ENCODE measurements at regions not wholly inside any gene's neighbourhood (a gene's known extent, or its start where the extent isn't known, plus 50 kb on each side); places are given as distances from the start of the nearest gene placed in this dataset.
A peak's percentile ranks its signal among the peaks of the same experiment; 100 is the strongest.
"Not testable (repeated sequence)": the region's sequence is repeated elsewhere in the genome, so short reads cannot be mapped to it uniquely, and the experiment has no call there.

DNA sequence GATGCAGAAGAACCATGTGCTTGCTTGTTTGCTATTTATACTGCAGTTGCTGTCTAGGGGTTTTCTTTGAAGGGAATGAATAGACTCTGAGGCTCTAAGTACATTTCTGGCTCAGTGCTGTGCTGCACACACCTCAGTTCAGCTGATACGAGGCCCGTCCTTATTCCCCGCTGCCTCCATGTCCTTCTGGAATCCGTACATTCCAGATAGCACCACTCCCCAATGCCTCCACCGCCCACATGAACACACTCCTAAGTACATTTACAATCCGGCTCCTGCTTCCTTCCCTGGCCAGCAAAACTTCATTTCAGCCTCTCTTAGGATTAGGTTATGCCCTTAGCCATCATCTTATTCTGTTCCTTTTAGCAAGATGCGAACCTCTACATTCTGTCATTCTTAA is 57.1 kb downstream of the KCNC4 start:
- Histone ChIP-seq H3K27me3 (ENCODE audit: control insufficient read depth, insufficient read depth, low read length, poor library complexity, severe bottlenecking) (no peaks in the 10 kb centered on the region), H3K4me1 (ENCODE audit: control insufficient read depth, insufficient read depth, low read length) (no peaks in the 10 kb centered on the region), H3K36me3 (ENCODE audit: control insufficient read depth, insufficient read depth, low read length) (no peaks in the 10 kb centered on the region), H3K27ac (ENCODE audit: low read depth, low read length) (no peak overlapping the region), H3K4me3 (ENCODE audit: low read length) (no peak overlapping the region), H3K9me3 (ENCODE audit: control insufficient read depth, low read length) (no peaks in the 10 kb centered on the region), H3K9ac (ENCODE audit: extremely low read depth, low read length, poor library complexity, severe bottlenecking) (no peak overlapping the region)
- no peaks in the 10 kb centered on the region for H3K9me3 Mint-ChIP-seq
- TF ChIP-seq CTCF (conservative IDR thresholded peaks at IDR 0.05): no peak
- no peaks in the 10 kb centered on the region for H3K36me3 Mint-ChIP-seq (ENCODE audit: low read depth)
- H3K27me3 Mint-ChIP-seq (ENCODE audit: insufficient read depth): peaks cover 17% of the 10 kb centered on the region
- no peak overlapping the region for H3K27ac Mint-ChIP-seq
- no peak for DNase-seq
- H3K4me1 Mint-ChIP-seq: no peaks in the 10 kb centered on the region
- H3K4me3 Mint-ChIP-seq: no peak overlapping the region
- WGBS, 2 experiments (ENCODE audit: insufficient coverage in 1 of 2, insufficient read length in 1 of 2): 90 to 94% methylated on average over 7 of the region's 7 CpGs

GRCh38 chr1:110272045-110272444 is 61.9 kb downstream of the KCNC4 start:
- H3K27me3 Mint-ChIP-seq (ENCODE audit: insufficient read depth): peaks cover 12% of the 10 kb centered on the region
- DNase-seq: no peak

GRCh38 chr1:110273832-110274231 is 63.7 kb downstream of the KCNC4 start:
- not testable (repeated sequence) for DNase-seq; H3K27ac Mint-ChIP-seq; H3K4me1 Mint-ChIP-seq; H3K4me1 ChIP-seq (ENCODE audit: control insufficient read depth, insufficient read depth, low read length); H3K36me3 Mint-ChIP-seq (ENCODE audit: low read depth); H3K27ac ChIP-seq (ENCODE audit: low read depth, low read length); H3K9me3 Mint-ChIP-seq; H3K4me3 ChIP-seq (ENCODE audit: low read length); H3K9me3 ChIP-seq (ENCODE audit: control insufficient read depth, low read length); H3K36me3 ChIP-seq (ENCODE audit: control insufficient read depth, insufficient read depth, low read length); H3K27me3 ChIP-seq (ENCODE audit: control insufficient read depth, insufficient read depth, low read length, poor library complexity, severe bottlenecking); H3K9ac ChIP-seq (ENCODE audit: extremely low read depth, low read length, poor library complexity, severe bottlenecking); H3K4me3 Mint-ChIP-seq
- H3K27me3 Mint-ChIP-seq (ENCODE audit: insufficient read depth): peaks cover 16% of the 10 kb centered on the region
- 85 to 100% methylated on average over 1 to 2 of the region's 2 CpGs for WGBS, 2 experiments (ENCODE audit: insufficient coverage in 1 of 2, insufficient read length in 1 of 2)

More at GRCh38 chr1:110272045-110272444, 61.9 kb downstream of the KCNC4 start:
- Mint-ChIP-seq H3K4me1 (no peaks in the 10 kb centered on the region), H3K36me3 (ENCODE audit: low read depth) (no peaks in the 10 kb centered on the region), H3K9me3 (no peaks in the 10 kb centered on the region), H3K27ac (no peak overlapping the region), H3K4me3 (no peak overlapping the region)
- Histone ChIP-seq H3K27ac (ENCODE audit: low read depth, low read length) (no peak overlapping the region), H3K36me3 (ENCODE audit: control insufficient read depth, insufficient read depth, low read length) (no peaks in the 10 kb centered on the region), H3K9ac (ENCODE audit: extremely low read depth, low read length, poor library complexity, severe bottlenecking) (no peak overlapping the region), H3K4me3 (ENCODE audit: low read length) (no peak overlapping the region), H3K9me3 (ENCODE audit: control insufficient read depth, low read length) (no peaks in the 10 kb centered on the region), H3K4me1 (ENCODE audit: control insufficient read depth, insufficient read depth, low read length) (no peaks in the 10 kb centered on the region), H3K27me3 (ENCODE audit: control insufficient read depth, insufficient read depth, low read length, poor library complexity, severe bottlenecking) (no peaks in the 10 kb centered on the region)
- no peak for TF ChIP-seq CTCF (conservative IDR thresholded peaks at IDR 0.05)

DNA sequence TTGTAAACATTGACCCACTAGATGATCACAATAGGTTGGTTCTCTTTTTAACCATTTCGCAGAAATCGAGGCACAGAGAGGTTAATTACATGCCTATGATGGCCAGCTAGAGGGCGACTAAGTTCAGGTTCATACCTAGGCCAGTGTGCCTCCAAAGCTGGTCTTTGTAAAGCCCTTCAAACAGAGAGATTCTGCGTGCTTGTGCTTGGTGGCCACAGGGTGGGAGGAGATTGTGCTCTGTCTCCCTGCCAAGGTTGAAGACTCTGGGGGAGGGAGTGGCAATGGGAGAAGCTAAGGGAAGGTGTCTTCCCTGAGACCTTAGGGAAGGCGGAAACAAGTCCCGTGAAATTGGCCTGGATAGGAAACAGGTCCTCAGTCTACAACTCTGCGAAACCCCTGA is 59.1 kb upstream of the RBM15 start:
- 80 to 82% methylated on average over 7 of the region's 7 CpGs for WGBS, 2 experiments (ENCODE audit: insufficient coverage in 1 of 2, insufficient read length in 1 of 2)
- no peaks in the 10 kb centered on the region for H3K9me3 Mint-ChIP-seq
- no peak overlapping the region for H3K27ac ChIP-seq (ENCODE audit: low read depth, low read length)
- no peaks in the 10 kb centered on the region for H3K9me3 ChIP-seq (ENCODE audit: control insufficient read depth, low read length)
- H3K27me3 ChIP-seq (ENCODE audit: control insufficient read depth, insufficient read depth, low read length, poor library complexity, severe bottlenecking): peaks cover 6% of the 10 kb centered on the region
- no peaks in the 10 kb centered on the region for H3K36me3 ChIP-seq (ENCODE audit: control insufficient read depth, insufficient read depth, low read length)
- peaks cover 2% of the 10 kb centered on the region for H3K4me1 Mint-ChIP-seq
- peak; percentile 55 for DNase-seq
- no peak overlapping the region for H3K9ac ChIP-seq (ENCODE audit: extremely low read depth, low read length, poor library complexity, severe bottlenecking)
- peaks cover 4% of the 10 kb centered on the region for H3K27me3 Mint-ChIP-seq (ENCODE audit: insufficient read depth)
- H3K36me3 Mint-ChIP-seq (ENCODE audit: low read depth): no peaks in the 10 kb centered on the region
- no peak overlapping the region for H3K4me3 Mint-ChIP-seq
- no peaks in the 10 kb centered on the region for H3K4me1 ChIP-seq (ENCODE audit: control insufficient read depth, insufficient read depth, low read length)
- H3K4me3 ChIP-seq (ENCODE audit: low read length): no peak overlapping the region
- peak; percentile 47 for TF ChIP-seq CTCF (conservative IDR thresholded peaks at IDR 0.05)
- no peak overlapping the region for H3K27ac Mint-ChIP-seq

All from endodermal cell (in vitro differentiated cells).